AG09309 (cell line): ENCODE measurements at regions not wholly inside any gene's neighbourhood (a gene's known extent, or its start where the extent isn't known, plus 50 kb on each side); places are given as distances from the start of the nearest gene placed in this dataset.
A peak's percentile ranks its signal among the peaks of the same experiment; 100 is the strongest.
"Not testable (repeated sequence)": the region's sequence is repeated elsewhere in the genome, so short reads cannot be mapped to it uniquely, and the experiment has no call there.

Experiments used
- DNase-seq: peaks from one replicate; pipeline ENCODE4 v3.0.0-alpha.2; 2010; ENCODE audit warnings: low read depth
- H3K4me3 ChIP-seq: 2 replicates; pipeline ENCODE4 v1.5.1; 2011; ENCODE audit warnings: mild to moderate bottlenecking, low read depth, low read length, moderate library complexity; ENCODE audit not compliant: control insufficient read depth
- CTCF ChIP-seq: IDR thresholded peaks from 2 replicates; pipeline ENCODE4 v1.5.1; 2011; ENCODE audit warnings: mild to moderate bottlenecking, low read depth, low read length, inconsistent platforms; ENCODE audit not compliant: insufficient read depth, control insufficient read depth; ENCODE audit errors: missing control alignments

- not testable (repeated sequence) for DNase-seq, H3K4me3 ChIP-seq
Observed at GRCh38 chr15:28789401-28790114, 58.9 kb downstream of the GOLGA6L7 start.

- DNase-seq, H3K4me3 ChIP-seq: not testable (repeated sequence)
Observed at GRCh38 chr15:28788649-28789400, 59.6 kb downstream of the GOLGA6L7 start.

GRCh38 chr15:28788176-28788575 lies 60.3 kb downstream of the GOLGA6L7 start:
- DNase-seq, H3K4me3 ChIP-seq: not testable (repeated sequence)

- DNase-seq = peak; percentile 21
- TF ChIP-seq CTCF = no peak
- H3K4me3 ChIP-seq = no peak overlapping the region
Observed at GRCh38 chr15:28786521-28786920, 61.9 kb downstream of the GOLGA6L7 start.

GRCh38 chr15:28784347-28785163 lies 63.9 kb downstream of the GOLGA6L7 start:
- not testable (repeated sequence) for DNase-seq, H3K4me3 ChIP-seq

- no peak overlapping the region for H3K4me3 ChIP-seq
- no peak for DNase-seq
- TF ChIP-seq CTCF = no peak
Observed at GRCh38 chr15:28783873-28784272, 64.6 kb downstream of the GOLGA6L7 start.

- no peak for TF ChIP-seq CTCF
- H3K4me3 ChIP-seq = no peak overlapping the region
- DNase-seq = no peak
Observed at GRCh38 chr15:28783466-28783865, 65.0 kb downstream of the GOLGA6L7 start.

GRCh38 chr15:28778397-28778796 lies 66.2 kb upstream of the GOLGA8M start:
- H3K4me3 ChIP-seq = not testable (repeated sequence)

GRCh38 chr15:28772857-28773256 lies 60.6 kb upstream of the GOLGA8M start:
- not testable (repeated sequence) for DNase-seq, H3K4me3 ChIP-seq

More at GRCh38 chr15:28778397-28778796, 66.2 kb upstream of the GOLGA8M start:
- DNase-seq = not testable (repeated sequence)
